HG03442 (cell line): ENCODE measurements at regions not wholly inside any gene's neighbourhood (a gene's known extent, or its start where the extent isn't known, plus 50 kb on each side); places are given as distances from the start of the nearest gene placed in this dataset.

Experiments used
- ATAC-seq: cut with Tn5 transposase; IDR thresholded peaks from one replicate; pipeline ENCODE4 v1.9.1; 2021; ENCODE audit warnings: mild to moderate bottlenecking, moderate library complexity; ENCODE audit not compliant: unreplicated experiment

DNA sequence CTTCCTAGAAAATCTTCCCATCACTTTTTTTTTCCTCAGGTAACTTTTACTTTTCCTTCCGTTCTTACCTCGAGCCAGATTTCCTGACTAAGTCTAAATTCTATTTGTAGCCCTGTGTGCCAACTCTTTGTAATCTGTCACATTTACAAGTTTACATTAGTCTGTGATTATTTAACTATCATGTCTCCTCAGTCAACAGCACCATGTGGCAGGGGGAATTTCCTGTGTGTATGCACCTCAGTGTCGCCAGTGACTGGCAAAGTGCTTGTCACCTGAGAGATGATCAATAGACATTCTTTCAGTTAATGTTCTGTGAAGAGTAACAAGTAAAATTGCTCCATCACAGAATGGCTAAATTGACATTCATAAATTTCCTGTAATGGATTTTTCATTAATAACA, 468.5 kb downstream of the PDGFC start:
- ATAC-seq: no peak

DNA sequence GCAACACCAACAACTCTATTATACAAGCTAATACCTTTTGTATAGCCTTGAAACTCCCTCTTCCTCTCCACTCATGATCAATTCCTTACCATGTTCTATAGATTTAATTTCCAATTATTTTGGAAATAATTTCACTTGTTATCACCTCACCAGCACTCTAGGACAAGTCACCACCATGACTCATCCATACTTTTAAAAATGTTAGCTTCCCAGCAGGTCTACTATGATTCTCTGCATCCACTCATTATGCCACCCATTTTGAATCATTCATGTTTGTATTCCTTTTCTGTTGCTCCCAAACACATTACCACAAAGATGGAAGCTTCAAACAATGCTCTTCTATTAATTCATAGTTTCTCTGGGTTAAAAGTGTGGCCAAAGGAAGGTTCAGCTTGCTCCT, 469.6 kb downstream of the PDGFC start:
- ATAC-seq: no peak

DNA sequence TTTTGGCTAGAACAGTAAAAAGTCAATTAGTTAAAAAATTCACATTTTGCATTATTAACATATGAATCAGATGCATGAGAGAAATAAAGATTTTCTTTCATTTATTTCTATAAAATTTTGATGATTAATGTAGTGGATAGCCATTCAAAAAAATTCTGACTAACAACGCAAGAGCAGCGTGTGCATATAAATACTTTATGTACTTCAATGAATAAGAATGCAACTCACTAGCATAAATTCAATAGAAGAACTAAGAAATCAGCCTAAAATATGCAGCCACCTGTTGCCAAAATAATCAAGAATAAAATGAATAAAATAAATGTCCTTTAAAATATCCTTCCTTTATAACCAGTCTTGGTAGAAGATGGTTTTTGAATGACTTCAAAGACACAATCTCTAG, 471.9 kb downstream of the PDGFC start:
- no peak for ATAC-seq

DNA sequence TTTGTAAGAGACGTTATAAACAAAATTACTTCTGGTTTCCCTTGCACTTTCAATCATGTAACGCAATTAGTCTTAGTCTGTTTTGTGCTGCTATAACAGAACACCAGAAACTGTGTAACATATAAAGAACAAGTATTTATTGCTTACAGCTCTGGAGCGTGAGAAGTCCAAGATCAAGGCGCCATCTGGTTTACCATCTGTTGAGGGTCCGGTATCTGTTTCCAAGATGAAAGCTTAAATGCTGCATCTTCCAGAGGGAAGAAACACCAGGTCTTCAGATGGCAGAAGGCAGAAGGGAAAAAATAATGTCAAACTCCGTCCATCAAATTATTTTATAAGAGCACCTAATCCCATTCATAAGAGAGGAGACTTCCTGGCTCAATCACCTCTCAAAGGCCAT, 474.1 kb downstream of the PDGFC start:
- ATAC-seq: no peak

DNA sequence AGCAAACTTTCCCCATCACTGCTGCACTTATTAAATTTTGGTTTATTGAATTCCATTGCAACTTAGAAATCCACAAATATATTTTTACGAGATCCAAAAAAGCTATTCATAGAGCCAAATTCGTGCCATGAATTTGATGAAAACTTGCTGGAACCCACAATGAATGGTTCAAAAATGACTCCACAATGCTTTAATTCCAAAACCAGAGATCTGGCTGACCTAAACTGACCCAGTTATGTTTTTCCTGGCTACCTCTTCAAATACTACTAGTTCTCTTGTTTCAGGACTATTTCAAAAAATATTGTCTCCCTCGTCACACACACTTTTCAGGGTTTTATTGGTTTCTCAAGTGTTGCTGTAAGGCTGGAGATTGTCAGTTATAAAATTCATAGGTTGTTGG, 474.8 kb downstream of the PDGFC start:
- no peak for ATAC-seq

DNA sequence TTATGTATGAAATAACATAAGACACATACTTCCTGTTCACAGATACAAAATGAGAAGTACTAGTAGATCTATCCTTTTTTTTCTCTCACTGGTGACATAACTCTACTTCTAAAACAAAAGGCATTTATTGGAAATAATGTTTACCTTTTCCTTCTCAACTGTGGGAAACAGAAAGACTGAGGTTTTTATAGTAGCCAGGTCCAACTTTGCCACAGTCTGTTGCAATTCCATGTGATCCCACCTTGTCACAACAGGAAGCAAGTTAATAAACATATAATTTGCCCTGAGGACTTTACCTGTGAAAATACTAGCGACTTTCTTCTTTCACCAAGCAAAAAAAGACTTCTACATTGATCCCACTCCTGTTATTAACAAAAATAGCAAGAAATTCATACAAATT, 475.8 kb downstream of the PDGFC start:
- ATAC-seq: no peak

DNA sequence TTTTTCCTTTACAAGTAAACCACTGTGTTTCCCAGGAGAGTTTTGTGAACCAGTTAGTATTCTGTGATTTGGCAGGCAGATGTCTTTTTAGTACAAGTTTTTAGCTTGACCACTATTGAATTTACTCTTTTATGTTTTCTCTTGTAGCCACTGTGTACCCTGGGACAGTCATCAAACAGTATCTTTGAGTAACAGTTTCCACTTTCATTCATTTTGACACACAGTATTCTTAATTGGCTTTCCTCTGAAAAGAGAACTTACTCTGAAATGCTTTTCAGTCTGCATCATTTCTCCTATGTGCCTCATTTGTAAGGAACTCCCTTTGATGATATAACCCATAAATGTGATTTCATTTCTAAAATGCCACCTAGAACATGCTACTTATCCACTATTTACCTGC, 476.5 kb downstream of the PDGFC start:
- ATAC-seq: no peak

DNA sequence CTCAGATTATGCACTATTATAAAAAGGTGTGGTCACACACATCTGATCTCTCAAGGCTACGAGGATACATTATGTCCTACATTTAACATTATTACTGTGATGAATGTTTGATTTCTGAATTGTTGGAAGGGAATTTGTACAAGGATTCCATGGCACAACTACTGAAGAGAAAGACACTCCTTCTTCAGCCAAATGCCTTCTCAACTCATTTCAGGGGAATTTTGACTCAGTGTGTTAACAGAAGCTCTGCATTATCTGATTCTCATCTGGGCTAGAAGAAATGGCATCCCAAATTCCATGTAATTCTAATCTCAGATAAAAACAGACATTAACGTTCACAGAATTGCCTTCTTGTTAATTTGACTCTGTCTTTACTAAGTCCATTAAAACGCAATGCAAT, 477.7 kb downstream of the PDGFC start:
- no peak for ATAC-seq

DNA sequence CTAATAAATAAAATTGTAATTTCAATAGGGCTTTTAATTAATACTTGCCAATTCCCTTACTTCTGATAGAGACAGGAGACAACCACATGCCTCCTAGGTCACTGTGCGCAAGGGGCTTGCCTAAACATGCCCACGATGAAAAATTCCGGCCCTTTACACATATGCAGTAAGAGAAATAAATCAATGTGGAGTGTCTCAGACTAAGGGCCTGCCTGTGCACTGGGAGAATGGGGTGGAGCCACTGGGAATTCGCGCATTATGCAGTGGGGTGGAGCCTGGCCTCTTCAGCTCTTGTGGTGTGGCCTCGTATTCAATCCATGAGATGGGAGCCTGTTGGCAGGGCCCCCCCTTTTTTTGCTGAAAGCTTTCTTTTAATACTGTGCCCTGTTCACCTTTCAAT, 484.5 kb downstream of the PDGFC start:
- ATAC-seq: no peak

DNA sequence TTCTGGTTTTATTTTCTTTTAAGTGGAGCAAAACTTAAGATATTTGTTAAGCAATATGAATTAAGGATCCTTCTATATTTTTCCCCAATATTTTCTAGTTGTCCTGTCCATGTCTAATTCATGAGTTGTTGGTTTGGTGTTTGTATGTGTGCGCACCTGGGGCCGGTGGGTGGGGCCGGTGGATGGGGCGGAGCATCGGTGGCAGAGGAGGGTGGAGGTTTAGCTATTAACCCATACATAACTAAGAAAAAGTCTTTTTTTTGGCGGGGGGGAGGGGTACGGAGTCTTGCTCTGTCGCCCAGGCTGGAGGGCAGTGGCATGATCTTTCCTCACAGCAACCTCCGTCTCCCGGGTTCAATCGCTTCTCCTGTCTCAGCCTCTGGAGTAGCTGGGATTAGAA, 489.8 kb downstream of the PDGFC start:
- no peak for ATAC-seq

DNA sequence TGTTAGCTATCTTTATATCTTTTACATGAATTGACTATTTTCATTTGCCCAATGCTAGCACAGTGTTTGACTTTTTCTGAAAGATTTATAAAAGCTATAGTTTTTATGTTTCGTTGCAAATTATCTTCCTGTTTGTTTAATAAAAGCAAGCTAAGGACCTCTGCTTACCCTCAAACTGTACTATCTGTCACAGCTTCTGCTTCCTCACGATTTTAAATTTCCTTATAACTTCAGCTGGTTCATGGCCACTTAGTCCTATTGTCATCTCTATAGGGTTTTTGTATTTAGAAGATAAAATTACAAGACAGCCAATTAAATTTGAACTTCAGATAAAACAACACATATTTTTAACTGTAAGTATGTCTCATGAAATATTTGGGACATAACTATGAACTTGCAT, 494.0 kb downstream of the PDGFC start:
- ATAC-seq: no peak

DNA sequence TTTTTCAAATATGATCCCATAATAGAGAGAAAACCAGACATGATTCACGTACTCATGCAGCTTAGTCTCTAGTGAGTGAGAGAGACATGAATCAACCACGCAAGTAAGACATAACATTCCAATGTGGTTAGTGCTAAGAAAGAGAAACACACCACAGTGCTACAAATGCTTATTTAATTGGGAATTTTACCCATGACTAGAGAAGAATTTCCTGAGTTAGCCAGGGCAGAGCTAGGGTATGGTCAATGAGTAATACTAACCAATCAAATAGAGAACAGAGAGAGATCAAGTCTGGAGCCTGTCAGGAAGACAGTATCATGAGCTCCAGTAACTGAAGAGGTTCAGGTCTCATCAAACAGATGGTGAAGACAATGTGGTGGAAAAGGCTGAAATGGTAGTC, 495.2 kb downstream of the PDGFC start:
- ATAC-seq: no peak

DNA sequence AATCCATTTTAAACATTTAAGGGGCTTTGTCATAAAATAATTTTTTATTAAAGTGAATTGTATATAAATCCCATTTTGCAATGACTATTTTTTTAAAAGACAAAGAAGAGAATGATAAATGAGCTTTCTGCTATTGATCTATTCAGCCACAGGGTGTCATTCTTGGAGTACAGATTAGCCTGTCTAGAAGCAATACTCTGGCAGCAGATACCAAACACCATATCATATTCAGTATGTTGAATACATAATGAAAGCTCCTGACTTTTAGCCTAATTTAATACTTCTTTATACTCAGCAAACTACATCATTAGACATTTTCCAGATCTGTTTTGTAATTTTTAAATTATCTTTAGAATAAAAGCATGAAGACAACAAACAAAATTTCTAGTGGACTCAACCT, 496.3 kb downstream of the PDGFC start:
- no peak for ATAC-seq

DNA sequence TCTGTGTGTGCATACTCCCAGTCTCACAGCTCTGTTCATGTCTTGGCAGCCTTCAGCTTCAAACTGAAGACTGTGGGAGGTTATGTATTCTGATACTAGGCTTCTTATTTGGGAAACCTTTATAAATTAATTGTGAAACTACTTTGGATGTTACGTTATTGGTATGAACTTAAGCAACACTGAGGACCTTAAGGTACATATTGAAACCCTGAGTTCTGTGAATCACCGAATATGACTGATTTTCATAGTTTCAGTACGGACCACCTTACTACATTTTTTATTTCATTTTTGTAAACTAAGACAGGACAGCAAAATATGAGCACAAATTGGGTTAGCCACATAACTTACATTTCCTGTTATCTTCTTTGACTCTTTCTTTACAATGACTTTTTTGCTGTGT, 498.4 kb downstream of the PDGFC start:
- no peak for ATAC-seq

DNA sequence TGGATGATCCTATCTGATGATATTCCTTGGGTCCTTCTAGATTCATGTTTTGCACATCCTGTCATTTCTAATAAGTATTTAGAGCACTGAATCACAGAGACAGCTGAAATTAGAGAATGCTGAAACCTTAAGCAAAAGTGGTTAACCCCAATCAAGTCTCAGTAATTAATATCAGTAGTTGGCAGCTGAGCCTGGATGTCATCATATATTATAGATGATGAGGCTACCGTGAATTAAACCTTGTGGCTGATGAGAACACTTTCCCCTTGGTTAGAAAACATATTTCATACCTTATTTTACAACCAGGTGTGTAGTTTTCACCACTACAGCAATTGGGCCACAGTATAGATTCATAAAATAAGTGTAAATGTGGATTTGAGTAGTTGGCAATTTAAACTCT, 499.0 kb downstream of the PDGFC start:
- no peak for ATAC-seq

DNA sequence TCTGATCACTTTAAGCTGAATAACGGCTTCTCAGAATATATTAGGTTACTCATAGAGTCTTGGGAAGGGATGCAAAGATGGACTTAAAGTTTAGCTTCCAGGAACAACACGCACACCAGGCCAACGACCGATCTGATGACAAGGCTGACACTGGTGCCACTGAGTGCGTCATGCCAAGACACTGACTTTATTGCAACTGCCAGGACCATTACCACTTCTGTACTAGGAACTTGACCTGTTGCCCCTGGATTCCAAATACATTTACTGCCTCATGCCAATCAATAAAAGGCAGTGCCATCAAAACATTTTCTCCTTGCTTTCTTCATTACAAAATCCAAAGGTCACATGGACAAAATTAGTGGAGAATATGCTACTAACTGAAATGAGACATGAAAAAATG, 505.9 kb upstream of the CTSO start:
- no peak for ATAC-seq

DNA sequence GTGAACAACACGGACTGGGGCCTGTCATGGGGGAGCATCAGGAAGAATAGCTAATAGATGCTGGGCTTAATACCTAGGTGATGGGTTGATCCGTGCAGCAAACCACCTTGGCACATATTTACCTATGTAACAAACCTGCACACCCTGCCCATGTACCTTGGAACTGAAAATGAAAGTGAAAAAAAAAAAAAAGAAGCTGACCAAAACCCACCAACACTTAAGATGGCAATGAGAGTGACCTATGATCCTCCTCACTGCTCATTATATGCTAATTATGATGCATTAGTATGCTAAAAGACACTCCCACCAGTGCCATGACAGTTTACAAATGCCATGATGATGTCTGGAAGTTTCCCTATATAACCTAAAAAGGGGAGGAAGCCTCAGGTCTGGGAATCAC, 503.2 kb upstream of the CTSO start:
- no peak for ATAC-seq

DNA sequence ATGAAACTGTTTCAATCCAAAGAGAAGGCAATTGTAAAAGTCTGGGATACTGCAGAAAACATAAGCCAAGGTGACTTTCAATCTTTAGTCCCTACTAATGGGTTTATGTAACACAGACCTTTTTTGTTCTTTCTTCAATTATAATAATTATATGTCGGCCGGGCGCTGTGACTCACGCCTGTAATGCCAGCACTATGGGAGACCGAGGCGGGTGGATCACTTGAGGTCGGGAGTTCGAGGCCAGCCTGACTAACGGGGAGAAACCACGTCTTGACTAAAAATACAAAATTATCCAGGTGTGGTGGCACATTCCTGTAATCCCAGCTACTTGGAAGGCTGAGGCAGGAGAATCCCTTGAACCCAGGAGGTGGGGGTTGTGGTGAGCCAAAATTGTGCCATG, 489.8 kb upstream of the CTSO start:
- no peak for ATAC-seq

DNA sequence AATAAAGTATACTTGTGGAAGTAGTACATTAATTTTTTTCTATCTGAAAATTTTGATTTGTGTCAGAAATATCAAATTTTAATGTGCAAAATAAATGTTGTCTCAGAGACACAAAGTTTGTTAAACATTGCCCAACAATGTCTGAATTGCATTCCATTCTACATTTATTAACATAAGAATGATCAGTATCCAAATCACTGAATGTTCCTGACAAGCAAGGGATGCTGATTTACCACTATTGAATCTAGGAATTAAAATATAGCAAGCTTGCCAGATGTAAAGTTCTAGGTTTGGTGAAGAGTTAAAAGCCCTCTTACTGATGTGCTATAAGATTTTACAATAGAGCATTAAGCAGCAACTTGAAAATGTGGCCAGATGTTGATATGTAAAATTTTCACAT, 489.2 kb upstream of the CTSO start:
- ATAC-seq: no peak

DNA sequence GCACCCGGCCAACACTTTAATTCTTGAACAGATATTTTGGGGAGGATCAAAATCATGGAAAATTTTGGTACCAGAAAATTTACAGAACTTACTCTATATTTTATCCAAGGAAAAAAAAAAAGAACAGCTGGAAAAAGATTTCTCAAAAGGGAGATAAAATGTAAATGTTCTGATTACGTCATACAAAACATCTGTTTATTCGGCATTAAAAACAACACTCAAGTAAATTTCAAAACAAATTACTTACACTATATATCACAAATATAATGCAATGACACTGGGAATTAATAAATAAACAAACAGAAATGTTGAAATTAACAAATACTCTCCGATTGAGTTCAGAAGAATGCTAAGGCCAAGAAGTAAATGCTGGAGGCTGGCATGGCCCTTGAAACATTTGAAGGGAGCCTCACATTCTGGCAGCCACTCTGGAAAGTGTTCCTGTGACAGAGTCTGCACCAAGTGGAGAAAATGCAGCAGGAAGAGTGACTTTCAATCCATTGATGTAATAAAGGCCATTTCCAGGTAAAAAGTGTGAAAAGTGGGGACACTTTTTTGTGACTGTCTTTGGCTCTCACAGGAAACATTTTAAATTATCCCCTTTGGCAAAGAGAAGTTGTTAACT, 486.0 kb upstream of the CTSO start:
- no peak for ATAC-seq

DNA sequence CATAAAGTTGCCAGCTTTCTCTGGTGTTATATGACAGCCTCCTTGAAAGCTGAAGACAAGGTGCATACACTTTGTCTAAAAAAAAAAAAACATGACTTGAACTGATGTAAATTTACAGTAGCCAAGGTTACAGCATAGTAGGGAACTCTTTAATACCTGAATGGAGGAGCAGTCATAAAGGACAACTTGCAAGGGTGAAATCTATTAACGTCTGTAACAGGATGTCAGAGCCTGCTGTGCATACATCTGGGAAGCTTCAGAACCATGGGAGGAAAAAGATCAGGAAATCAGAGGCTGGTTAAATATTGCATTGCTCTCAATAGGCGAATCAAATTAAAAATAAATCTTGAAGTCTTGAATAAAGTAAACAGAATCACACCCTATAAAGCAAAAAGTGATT, 484.0 kb upstream of the CTSO start:
- no peak for ATAC-seq

DNA sequence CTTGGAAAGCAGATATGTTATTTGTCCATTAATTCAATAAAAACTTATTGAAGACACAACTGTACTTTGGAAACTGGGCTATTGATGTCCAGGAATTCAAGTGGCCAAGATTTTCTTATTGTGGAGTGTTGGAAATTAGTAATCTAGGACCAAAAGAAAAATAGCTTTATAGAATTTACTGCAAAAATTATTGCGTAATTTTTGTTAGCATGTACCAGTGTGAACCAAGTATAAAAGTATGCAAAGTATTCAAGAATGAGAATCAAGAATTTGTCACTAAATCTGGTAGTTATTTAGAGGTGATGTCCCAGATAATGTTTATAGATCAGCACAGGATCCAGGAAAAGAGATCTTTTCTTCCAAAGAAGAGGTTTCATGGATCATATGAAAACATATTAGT, 468.9 kb upstream of the CTSO start:
- ATAC-seq: no peak

DNA sequence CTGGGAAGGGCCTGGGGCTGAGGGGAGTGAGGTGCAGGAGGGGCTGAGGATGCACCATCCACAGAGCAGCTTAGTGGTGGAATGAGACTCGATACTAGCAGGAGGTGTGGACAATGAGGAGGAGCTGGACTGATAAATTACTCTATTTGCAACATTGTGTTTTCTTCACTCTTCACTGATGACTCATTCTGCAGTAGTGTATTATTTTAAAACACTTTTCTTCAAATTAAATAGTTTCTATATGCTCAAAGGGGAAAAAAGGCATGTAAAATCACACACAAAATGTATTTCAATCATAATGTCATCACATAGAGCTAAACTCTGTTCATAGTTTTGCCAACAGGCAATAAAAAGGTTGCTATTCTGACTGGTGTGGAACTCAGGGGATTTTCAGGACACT, 467.0 kb upstream of the CTSO start:
- no peak for ATAC-seq
